Stimulated activated CD4-positive, alpha-beta T cell treated with anti-CD3 and anti-CD28 coated beads, Interleukin-4, amount 100 ng/mL, for 48 hours (primary cell): ENCODE measurements at regions not wholly inside any gene's neighbourhood (a gene's known extent, or its start where the extent isn't known, plus 50 kb on each side); places are given as distances from the start of the nearest gene placed in this dataset.

Source experiments
- DNase-seq, 2 donors: peaks; one replicate each; pipeline ENCODE4 v3.0.0-alpha.2; 2020; ENCODE audit warnings: low read depth in 2 of 2

DNA sequence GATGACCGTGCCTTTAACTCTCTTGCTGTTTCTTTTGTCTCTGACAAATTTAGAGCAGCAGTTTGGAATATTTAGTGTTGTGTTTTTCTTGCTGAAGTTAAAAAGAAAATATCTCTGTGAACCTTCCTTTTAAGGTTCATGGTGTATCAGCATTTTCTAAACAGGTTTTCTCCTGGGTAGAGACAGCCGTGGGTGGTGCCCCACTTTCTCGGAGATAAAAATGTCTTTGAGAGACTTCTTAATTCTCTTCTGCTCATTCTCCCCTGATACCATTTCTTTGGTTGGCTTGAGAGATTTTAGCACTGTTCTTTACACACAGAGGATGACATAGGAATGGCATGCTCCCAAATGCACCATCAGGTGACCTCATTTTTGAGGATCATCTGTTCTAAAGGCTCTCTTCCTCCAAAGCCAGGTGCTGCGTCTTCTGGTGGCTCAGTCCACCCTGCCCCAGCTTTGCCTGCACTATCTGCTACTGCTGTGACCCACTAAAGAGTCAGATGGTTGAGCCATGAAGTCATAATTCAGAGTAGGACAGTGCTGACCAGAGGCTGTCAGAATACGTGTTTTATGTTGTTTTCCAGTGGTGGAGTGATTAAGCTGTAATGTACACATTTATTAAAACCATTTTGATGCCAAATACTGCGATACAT lies 90.3 kb upstream of the SLC10A2 start:
- no peak for DNase-seq

DNA sequence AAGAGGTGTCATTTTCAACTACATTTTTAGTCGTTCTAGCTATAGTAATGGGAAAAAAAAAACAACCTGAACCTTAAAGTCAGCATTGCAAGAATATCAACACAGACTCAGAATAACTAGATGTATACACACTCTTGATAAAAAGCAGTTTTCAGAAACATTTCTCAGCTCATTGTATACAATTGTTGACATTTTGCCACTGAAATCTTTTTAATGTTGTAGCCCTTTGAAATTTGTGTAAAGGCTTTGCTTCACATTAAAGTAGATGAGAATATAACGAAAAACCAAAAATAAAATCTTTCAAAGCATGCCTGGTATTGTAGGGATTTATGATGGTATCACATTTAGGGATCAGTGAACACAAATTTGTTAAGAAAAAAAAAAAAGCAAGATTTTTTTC lies 87.2 kb upstream of the SLC10A2 start:
- DNase-seq: no peak

DNA sequence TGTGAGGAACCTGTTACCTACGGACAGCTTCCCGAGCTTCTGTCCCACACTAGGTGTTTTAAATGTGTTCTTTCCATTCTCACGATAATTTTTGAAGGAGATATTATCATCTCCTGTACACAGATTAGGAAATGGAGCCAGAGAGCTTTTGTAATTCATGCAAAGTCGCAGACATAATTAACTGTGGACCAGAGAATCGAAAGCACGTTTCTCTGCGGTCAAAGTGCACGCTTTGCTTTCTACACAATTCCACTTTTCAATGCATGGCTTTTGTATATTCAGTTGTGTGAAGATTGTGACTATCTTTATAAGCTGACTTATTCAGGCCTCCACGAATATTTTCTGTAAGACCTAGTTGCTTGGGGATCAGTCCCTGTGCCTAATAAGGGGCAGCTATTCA lies 81.7 kb upstream of the SLC10A2 start:
- DNase-seq: no peak

DNA sequence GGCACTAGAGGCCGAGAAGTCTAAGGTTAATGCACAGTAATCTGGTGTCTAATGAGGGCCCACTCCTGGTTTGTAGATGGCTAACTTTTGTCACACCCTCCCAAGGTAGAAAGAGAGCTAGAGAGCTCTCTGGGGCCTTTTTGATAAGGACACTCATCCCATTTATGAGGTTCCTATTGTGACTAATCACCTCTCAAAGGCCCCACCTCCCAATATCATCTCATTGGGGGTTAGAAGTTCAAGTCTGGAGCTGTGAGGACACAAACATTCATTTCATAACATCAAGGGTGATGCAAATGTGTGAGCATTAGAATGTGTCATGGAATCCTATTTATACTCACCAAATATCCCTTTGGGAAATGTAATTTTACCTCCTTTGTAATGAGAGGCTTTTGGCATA lies 79.2 kb upstream of the SLC10A2 start:
- DNase-seq: no peak

DNA sequence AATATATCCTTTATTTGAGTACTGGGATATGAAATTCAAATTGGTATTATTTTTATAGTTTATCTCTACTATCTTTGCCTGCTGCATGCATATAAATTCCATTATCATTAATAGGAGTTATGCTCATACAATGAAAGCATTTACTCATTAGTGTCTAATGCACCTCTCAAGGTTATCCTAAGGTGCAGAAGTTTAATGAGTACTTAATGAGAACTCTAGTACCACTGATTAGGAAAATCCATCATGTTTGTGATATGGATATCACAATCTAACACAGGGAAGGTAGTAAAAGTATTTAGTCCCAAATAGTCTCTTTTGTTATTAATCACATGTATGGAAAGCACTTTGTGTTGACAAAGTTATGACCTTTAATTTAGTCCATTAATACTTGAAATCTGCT lies 77.2 kb upstream of the SLC10A2 start:
- DNase-seq: no peak

DNA sequence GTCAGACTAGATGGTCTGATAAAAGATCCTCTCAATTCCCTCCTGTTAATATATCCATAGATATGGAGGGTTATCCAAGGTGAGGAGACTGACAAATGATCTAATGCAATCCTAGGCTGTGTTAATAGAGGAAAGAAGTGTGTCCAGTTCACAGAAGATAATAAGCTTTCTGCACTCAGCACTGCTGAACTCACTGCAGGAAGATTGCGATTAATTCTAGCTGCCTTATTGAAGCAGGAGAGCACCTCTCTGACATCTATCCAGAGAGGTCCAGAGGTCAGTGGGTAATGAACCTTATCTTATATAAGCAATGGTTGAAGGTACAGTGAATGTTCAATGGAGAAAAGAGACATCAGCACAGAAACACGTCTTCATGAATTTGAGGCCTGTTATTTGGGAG lies 75.9 kb upstream of the SLC10A2 start:
- no peak for DNase-seq

DNA sequence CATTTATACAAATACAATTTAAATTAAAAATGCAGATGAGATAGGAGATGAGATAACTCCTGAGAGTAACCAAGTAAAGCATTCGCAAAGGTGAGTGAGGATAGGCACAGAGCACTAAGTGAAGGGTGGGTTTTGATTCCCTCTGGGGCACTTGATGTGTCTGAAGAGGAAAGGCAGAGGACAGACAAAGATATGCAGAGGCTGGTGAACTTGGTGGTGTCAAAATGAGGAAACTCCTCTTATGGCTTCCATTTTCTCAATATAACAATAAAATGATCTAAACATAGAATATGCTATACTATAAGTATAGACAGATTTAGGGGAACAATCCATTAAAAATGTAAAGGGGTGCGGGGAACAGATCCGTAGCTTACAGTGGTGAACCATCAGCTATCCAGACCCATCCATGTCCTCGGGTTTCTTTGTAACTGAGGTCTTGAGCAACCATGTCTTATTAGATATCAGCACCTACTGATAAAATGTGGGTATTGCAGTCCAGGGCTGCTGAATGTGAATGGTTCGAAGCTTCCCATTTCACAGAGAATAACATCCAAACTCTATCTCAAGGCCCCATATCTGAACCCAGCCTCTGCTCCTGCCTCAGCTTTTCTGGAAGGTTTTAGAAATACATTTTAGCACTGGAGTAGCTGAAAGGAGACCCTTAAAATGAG lies 73.9 kb upstream of the SLC10A2 start:
- no peak for DNase-seq

- DNase-seq: no peak
Observed at GRCh38 chr13:103134271-103134670, 68.1 kb upstream of the SLC10A2 start.

- no peak for DNase-seq
Observed at GRCh38 chr13:103133556-103133955, 67.3 kb upstream of the SLC10A2 start.

DNA sequence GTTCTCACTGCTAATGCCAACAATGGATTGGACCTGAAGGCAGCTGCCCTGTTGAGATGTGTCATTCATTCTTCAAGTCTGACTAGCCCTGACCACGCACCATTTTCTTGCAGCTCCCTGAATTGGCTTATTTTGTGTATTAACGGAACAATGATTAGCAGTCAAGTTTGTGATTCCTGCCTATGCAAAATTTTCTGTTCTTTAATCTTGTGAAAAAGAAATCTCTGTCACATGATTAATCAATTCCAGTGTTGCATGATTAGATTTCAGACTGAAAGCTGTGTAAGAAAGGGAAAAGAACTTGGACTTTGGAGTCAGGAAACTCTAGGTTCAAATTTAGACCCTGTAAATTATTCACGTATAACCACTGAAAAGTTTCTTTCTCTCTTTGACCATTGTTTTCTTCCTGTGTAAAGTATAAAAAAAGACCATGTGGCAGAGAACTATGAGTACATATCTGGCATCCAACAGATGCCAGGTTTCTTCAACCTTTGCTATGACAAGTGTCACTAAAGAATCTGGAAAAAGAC lies 64.5 kb upstream of the SLC10A2 start:
- DNase-seq: no peak

- DNase-seq: no peak
Observed at GRCh38 chr13:103130146-103130545, 63.9 kb upstream of the SLC10A2 start.
